C4-2B (cell line): ENCODE measurements at regions not wholly inside any gene's neighbourhood (a gene's known extent, or its start where the extent isn't known, plus 50 kb on each side); places are given as distances from the start of the nearest gene placed in this dataset.

Experiments used
- CTCF ChIP-seq: fragments of 450-650 bp; conservative IDR thresholded peaks from 2 replicates; pipeline ENCODE4 v1.5.1; 2017; ENCODE audit warnings: mild to moderate bottlenecking
- ZFX ChIP-seq: fragments of 450-650 bp; IDR thresholded peaks from 2 replicates; pipeline ENCODE4 v1.6.1; 2017

GRCh38 chr4:130738233-130738632, 1642.3 kb downstream of the C4orf33 start:
- TF ChIP-seq CTCF (no peak), ZFX (no peak)
